CD1c-positive myeloid dendritic cell (primary cell): ENCODE measurements at regions not wholly inside any gene's neighbourhood (a gene's known extent, or its start where the extent isn't known, plus 50 kb on each side); places are given as distances from the start of the nearest gene placed in this dataset.

Experiments
- DNase-seq: peaks from one replicate; pipeline ENCODE4 v3.0.0-alpha.2; 2016; ENCODE audit errors: extremely low spot score

DNA sequence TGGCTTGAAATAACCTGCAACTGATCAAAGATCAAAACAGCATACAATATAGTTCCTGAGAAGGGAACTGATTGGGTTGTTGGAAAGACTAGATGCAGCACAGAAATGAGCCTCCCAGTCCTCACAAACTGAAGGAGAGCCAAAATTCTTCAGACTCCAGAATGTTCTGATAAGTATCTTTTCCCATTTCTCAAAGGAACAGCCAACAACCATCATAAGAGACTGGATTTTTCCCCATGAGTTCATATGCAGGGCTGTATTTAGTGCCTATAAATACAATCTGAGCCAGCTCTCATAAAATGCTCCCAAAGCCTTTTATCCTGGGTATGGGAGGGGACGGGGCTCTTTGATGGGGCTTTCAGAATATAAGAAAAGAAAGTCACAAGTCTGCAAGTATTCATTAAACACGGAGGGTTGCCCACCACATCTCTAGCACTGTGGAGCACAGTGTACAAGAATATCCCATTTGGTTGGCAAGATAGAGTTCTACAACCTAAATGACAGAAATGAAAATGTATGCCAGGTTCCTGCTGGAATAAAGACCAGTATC is 50.7 kb upstream of the LYVE1 start:
- no peak for DNase-seq

DNA sequence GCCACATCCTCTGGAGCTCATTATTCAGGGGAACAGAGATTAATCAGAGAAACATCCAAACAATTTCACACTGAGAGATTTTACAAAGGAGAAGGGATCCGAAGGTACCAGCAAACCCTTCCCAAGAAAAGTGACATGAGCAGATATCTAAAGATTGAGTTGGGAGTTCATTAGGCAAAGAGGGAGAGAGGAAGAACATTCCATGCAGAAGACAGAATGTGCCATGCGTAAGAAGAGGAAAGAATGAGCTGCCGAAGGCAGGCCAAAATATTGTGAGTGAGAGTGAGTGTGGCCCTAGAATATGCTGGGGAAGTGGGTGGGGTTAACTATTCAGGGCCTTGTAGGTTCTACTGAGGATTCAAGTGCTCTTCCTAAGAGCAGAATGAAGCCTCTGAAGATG is 50.0 kb upstream of the LYVE1 start:
- no peak for DNase-seq
